Mucosa of gallbladder (tissue), 1 donor: ENCODE measurements at regions not wholly inside any gene's neighbourhood (a gene's known extent, or its start where the extent isn't known, plus 50 kb on each side); places are given as distances from the start of the nearest gene placed in this dataset.

ENCODE experiments used
- DNase-seq: peaks from one replicate; pipeline ENCODE4 v3.0.0-alpha.2; 2020; ENCODE audit warnings: low spot score
- donor health status: DM: no; HTN: no; CAD: no.

DNA sequence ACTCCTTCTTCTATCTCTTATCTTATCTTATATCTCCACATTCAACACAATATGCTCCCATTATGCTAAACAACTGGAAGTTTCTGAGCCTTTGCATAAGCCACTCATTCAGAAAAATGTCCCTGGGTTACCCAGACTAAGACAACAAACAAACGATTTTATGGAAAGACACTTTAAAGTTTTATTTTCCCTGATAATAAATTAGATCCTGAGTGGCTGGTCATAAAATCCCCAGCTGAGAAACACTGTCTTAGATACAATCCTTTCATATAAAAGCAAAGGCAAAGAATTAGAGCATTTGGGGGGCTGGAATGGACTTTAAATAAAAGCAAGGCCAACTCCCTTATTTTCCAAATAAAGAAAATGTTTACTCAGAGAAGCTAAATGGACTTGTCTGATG, 322.3 kb downstream of the GBE1 start:
- no peak for DNase-seq

DNA sequence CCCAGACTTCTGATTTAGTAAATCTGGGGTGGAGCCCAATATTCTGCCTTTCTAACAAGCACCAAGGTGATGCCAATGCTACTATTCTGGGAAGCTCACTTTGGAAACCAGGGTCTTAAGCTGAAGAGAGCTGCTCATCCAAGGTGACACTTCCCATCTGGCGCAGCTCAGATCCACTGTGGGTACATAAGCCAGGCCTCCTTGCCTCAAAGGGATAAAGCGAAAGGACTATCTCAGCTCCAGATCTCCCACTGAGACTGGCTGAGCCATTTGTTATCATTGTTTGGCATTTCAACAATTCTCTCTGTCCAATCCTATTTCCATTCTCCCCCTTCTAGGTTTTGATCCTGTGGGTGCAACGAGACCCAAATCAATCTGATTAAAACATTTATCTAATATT, 323.8 kb downstream of the GBE1 start:
- DNase-seq = no peak

DNA sequence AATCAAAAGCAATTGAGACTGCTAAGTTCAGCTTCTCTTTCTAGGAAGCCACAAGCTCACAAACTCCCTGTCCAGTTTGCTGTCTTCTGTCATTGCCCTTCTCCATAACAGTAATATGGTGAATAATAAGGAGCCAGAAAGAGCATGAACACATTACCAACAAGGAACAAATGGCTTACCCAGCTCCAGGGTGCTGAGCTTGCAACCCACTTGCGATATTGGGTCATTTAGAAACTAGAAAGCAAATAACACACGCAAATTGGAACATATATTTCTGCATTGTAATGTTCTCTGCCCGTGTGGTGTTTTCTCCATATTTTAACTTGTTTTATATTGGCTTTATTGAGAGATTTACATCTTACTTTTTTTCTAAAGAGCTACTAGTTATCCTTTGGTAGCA, 325.3 kb downstream of the GBE1 start:
- no peak for DNase-seq

DNA sequence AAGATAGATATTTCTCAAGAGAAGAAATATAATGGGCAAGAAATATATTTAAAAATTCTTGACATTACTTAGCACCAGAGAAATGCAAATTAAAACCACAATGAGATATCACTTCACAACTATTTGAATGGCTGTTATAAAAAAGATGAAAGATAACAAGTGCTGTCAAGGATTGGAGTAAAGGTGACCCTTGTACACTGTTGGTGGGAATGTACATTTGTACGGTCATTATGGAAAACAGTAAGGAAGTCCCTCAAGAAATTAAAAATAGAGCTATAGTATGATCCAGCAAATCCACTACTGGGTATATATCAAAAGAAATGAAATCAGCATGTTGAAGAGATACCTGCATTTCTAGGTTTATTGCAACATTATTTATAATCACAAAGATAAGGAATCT, 326.4 kb downstream of the GBE1 start:
- DNase-seq = no peak

DNA sequence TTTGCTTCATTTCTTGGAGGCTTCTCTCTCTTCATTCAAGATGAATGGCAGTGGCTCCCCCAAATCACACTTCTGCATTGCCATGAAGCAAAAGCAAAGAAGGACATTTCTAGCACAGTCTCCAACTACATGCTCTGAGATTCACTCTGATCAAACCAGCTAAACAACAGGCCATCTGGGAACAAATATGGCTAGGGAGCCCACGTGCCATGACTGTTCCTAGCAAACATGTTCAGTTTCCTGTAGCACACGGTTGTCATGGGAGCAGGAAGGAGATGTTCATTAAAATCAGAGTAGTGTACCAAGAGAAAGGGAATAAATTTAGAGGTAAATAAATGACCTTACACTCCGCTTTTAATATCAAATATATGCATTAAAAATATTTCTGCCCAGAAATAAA, 327.3 kb downstream of the GBE1 start:
- DNase-seq = no peak

DNA sequence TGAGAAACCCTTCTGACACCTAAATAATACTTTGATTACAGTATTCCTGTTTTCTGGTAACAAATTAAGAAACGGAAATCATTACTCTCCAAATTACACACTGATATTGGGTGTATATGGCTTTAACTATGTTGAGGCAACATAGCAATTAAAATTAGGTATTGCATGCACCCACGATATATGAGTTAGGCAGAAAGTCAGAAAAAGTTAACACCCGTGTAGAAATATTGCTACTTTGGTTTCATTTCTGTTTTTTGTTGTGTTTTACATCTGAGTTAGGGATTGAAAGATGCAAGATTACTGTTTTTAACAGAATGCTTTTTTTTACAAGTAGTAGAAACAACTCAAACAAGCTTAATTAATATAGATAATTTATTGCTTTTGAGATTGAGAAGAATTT, 327.8 kb downstream of the GBE1 start:
- no peak for DNase-seq

DNA sequence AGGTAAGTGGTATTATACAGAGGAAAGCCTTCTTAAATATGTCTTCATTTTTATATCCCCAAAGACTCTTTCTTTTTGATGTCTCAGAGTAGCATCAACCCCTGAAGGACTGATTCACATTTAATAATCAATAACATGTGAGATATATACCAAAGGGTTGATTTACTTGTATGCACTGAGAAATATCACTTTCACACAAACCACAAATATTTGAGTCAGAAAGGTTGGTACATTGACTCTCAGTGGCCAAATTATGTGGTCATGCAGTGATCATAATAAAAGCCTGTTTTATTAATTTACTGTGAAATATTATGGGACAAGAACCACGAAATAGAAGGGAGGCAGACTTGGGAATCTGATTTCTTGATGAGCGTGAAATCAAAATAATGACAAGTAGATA, 329.0 kb downstream of the GBE1 start:
- no peak for DNase-seq

DNA sequence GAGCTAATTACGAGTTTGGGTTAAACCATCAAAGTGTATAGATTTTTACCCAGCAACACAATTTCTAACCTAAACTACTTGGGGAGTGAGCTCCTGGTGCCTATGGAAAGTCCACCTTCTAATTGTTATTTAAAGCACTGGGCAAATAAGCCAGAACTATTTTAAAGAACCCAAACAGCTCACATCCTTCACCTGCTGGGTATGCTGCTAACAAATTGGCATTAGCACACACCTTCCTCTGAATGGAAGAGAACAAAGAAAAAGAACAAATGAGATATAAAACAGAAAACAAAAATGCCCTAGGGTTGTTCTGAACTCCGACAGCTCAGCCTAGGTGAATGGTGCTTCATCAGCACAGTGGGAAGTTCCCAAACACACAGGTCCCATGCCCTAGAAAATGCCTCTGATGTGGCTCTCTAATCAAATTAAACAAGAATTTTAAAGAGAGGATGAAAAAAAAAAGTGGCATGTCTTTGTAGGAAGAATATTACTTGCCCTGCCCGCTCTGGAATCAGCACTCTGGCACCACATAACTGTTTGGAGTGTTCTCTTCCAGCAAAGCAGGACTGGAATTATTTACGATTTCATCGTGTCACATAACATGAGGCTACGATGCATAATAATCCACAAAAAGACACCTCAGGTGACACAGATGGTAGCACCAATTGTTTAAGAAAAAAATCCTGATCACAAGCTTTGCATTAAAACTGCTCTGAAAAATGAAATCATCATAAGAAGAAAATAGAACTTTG, 334.4 kb downstream of the GBE1 start:
- DNase-seq = no peak

DNA sequence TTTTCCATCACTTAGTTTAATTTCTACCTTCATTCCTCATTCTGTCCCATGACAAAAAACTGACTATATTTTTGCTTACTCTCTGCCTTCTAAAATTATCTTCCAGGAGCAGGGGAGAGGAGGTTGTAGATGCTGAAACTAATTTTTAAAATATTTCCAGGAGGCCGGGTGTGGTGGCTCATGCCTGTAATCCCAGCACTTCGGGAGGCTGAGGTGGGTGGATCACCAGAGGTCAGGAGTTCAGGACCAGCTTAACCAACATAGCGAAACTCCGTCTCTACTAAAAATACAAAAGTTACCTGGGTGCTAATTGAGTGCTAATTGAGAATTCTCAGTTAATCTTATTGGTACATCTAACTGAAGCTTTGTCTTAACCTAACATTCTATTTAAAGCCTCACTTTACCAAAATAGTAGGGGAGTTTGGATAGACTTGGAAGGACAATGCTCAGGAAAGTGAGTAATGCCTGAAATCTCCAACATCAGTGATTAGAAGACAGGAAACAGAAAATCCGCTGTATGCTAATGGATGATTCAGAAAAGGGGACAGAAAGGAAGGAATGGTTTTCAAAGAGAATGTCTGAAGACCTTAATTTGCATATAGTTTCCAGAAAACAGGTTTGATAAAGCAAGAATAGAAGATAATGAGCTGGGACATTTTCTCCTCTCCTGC, 336.1 kb downstream of the GBE1 start:
- DNase-seq = no peak

DNA sequence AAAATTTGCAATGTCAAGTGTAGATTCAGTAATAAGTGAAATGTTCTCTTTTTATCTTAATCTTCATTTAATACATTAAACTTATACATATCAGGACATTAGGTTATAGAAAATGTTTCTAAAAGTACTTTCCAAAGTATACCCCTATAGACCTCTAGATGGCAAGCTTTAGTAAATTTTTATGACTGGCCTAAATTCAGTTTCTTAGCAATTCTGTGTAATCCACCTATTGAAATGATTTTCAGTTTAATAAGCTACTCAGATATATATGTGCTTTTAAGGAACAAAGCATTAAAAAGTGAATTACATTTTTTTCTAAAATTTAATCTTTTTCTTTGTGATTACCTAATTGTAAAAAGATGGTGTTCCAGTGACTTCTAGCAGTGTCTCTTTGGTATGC, 342.2 kb downstream of the GBE1 start:
- DNase-seq = no peak

DNA sequence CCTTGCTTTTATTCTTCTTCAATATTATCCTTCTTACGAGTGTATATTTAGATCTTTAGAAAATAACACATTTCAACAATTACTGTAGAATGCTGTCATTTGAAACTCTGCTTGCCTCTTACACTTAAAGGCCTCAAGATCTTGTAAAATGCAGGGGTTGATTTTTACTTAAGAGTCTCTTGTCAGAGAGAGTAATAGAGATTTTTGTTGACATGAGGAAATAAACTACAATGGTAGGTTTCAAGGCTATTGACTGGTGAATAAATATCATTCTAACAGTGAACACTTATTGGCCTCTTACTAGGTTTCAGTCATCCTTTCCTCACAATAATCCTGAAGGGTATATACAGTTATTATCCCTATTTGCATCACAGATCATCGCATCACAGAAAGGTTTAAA, 344.6 kb downstream of the GBE1 start:
- DNase-seq = no peak

DNA sequence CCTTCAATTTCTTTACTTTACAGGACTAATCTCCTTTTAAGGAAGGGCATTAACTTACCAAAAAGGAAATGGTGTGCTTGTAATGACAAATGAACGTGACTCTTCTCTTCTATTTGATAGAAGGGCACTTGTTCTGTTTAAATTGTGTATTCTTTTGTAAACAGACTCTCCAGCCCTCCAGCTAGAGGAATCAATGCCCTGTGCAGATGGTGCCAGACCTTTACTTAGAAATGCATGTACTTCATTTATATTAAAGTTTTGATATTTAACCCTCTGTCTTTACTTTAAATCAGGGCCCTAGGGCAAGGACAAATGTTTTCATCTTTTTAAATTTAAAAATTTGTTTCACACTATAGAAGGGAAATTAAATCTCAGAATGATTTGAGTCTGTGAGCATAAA, 355.1 kb downstream of the GBE1 start:
- DNase-seq = no peak

DNA sequence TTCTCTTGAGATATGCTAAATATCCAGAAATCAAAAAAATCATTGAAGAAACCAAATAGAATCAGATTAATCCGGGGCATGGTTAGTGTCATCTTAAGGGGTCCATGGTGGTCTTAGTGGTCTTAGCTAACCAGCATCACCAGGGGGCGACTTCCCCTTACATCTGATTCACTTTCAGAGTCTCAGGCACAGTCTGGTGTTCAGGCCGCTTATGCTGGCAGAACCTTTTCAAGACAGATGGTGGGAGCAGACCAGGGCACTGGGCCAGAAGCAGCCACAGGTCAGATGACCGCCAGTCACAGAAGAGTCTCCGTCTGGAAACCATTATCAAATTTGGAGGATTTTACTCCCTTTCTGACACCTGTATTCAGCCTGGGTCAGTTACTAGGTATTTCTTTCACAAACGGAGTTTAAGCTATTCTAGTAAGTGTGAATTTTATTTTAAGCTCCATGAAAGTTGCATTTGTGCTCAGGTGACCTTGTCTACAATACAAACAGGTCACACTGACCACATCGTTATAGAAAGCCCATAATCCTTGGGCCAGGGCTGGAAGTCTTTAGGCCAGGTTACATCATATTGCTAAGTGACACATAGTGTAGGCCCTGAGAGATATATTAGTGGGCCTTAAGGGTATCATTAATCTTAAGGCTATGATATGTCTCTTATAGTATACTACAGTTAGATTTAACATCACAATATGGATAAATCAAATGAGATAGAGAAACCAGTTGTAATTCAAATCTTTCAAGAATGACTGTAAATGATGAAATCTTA, 365.5 kb downstream of the GBE1 start:
- no peak for DNase-seq

DNA sequence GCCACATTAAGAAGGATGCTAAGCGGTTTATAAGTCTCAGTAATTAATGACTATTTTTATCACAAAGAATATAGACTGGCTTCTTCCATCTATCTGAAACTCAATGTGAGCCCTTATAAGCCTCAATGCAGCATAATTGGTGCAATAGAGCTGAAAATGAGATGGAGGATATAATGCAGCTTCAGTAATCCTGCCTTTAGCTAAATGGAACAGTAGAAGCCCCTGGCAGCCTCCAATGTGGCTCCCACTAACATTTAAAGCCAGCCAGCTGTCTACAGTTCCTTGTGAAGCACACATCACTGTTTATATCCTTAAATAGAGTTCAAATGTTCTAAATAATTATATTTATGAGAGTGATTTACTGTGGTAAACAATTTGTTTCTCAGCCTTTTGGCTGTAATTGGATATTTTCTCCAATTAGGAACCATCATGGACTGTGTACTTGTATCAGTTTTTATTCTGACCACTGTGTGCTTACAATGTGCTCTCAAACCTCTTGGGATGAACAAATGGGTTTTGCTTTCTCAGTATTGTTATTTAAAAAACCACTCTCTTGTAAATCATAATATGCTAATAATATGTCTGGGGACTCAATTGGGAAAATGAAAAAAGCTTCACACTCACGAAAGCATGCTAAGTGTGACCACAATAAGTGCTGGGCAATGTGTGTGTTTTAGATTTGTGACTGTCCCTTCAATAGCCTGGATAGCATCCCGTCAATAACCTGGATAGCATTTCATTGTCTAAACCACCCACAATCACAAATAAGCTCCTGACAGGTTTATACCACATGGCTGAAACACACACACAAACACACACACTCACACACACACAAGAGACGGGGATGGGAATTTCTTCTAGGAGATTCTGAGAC, 366.6 kb downstream of the GBE1 start:
- no peak for DNase-seq

DNA sequence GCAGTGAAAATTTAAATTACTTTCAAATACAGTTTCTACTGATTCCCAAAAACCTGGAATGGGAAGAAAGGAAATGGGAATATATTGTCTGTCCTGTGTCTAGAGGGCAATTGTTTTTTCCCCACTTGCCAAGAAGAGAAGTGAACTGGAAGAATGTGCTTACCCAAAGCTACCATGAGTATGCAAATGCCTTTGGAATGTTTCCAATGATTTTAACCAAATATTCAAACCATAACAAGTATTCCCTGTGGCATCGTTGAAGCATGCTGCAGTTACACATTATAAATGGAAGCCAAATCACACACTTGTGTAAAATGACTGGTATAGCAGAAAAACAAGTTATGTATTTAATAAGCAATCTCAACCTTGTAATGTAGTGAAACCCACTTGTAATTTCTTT, 368.2 kb downstream of the GBE1 start:
- no peak for DNase-seq

DNA sequence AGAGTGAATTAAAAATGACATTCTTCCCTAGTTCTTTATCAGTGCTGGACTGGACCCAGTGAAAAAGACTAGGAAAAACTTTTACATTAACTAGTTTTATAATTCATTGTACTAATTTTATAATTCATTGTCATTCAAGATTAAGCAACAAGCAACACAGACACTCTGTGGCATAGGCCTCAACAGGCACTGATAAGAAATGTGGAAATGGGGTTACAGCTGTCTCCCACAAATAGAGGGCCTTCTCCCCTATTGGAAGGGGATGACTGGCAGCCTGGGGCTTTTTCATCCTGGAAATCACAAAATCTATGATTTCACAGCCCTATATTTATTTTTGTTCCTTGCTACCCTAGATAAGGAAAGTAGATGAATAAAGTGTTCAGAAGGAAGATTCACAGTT, 370.6 kb downstream of the GBE1 start:
- no peak for DNase-seq

DNA sequence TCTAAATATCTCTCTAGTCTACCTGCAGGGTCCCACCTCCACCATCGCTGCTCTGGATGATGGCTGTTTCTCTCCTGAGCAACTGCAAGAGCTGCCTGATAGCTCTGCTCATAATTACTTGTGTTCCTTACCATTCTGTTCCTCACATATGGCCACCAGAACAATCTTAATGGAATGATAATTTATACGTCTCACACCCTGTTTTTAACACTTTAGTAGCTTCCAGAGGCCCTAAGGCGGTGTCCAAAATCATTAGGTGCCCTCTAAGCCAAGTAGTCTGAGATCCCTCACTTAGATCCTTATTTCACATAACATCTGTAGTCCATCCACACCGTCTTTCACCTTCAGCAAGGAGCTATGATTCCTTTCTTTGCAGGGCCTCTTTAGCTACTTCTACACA, 373.3 kb downstream of the GBE1 start:
- no peak for DNase-seq

DNA sequence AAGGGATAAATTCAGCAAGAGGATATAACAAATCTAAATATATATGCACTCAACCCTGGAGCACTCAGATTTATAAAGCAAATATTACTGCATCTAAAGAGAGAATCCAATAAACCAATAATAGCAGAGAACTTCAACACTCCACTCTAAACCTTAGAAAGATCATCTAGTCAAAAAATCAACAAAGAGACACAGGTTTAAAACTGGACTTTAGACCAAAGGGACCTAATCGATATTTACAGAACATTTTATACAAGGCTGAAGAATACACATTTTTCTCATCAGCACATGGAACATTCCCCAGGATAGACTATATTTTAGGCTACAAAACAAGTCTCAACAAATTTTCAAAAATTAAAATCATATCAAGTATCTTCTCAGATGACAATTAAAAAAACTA, 379.0 kb downstream of the GBE1 start:
- no peak for DNase-seq

DNA sequence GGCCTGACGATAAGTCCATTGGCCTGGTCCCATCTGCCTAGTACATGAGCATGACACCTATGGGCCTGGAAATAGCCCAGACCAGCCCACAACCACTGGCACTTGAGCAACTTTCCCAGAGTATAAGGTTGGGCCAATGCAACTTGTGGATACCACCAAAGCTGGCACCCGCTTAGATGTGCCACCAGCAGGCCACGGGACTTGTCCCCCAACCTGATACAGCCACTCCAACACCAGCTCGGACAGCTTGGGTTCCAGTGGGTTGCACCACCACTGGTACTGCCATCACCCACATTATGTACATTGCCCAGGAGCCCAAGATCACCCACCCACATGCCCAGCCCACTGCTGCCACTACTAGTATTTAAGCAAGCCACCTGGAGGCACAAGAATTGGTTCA, 381.2 kb downstream of the GBE1 start:
- DNase-seq = no peak

DNA sequence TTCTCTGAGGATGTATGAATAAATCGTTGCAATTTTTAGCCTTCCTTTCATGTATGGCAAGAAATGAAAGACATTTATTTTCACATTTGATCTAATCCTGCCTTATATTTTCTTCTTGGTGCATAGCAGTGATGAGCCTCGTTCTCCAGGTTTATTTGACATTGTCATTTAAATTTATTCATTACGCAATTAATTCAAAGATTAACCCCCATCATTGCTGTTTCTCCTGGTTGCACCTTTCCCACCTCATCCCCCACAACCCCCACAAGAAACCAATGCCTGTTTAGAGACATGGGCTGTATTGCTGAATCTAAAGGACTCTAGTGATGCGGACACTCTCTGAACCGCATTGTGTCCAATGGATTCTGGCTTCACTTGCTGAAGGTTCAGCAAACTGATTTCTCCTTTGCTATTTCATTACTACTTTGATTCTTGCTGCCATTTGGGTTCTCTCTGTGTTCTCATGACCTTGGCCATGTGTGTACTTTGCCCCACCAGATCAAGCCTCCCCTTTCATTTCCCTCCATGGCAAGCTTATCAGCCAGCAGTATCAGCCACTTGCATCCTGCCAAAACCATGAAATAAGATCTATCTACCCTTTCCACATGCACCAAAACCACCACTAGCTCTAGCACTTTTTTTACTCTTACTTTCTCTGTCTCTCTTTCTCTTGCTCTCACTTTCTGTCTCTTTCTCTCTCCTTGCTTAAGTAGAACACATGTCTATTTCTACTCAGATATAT, 382.7 kb downstream of the GBE1 start:
- DNase-seq = no peak

DNA sequence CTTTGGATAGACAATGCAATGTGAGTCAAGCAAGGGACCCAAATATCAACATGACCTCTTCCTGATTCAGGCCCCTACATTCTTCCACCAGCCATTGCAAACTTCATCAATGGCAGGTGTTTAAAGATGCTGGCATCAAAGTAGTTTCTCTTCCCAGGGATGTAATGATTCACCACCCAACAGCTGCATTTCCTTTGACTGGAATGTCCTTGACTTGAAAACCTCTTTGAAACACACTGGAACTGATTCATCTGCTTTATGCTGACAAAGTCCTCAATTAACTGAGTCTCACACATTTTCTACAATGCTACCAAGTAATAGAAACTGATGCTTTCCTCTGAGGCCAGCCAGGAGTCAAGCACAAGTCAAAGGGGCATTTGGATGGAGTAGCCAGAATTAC, 385.5 kb downstream of the GBE1 start:
- no peak for DNase-seq
